HuH-7 (cell line): ENCODE measurements at regions not wholly inside any gene's neighbourhood (a gene's known extent, or its start where the extent isn't known, plus 50 kb on each side); places are given as distances from the start of the nearest gene placed in this dataset.

ENCODE experiments used
- DNase-seq: peaks from one replicate; pipeline ENCODE4 v3.0.0; 2011; ENCODE audit warnings: low spot score

GRCh38 chr4:119823891-119824290 is 195.3 kb upstream of the PDE5A start:
- no peak for DNase-seq

GRCh38 chr4:119823045-119823444 is 194.4 kb upstream of the PDE5A start:
- DNase-seq = no peak

- DNase-seq = no peak
These were observed 187.9 kb upstream of the PDE5A start for GRCh38 chr4:119816473-119816872.

GRCh38 chr4:119810001-119810400 is 181.4 kb upstream of the PDE5A start:
- no peak for DNase-seq

GRCh38 chr4:119804404-119804803 is 175.8 kb upstream of the PDE5A start:
- DNase-seq = no peak

- DNase-seq = no peak
These were observed 168.8 kb upstream of the PDE5A start for GRCh38 chr4:119797238-119797894.

GRCh38 chr4:119795986-119796578 is 167.5 kb upstream of the PDE5A start:
- DNase-seq = no peak

- DNase-seq = no peak
These were observed 166.1 kb upstream of the PDE5A start for GRCh38 chr4:119794681-119795080.

- no peak for DNase-seq
These were observed 165.5 kb upstream of the PDE5A start for GRCh38 chr4:119794113-119794512.

GRCh38 chr4:119788349-119789266 is 160.0 kb upstream of the PDE5A start:
- no peak for DNase-seq

GRCh38 chr4:119785963-119786362 is 157.4 kb upstream of the PDE5A start:
- DNase-seq = no peak

- no peak for DNase-seq
These were observed 154.8 kb upstream of the PDE5A start for GRCh38 chr4:119783189-119783983.

GRCh38 chr4:119781044-119781443 is 152.4 kb upstream of the PDE5A start:
- DNase-seq = no peak

- no peak for DNase-seq
These were observed 146.2 kb upstream of the PDE5A start for GRCh38 chr4:119774840-119775239.

GRCh38 chr4:119765951-119766350 is 137.3 kb upstream of the PDE5A start:
- no peak for DNase-seq

- no peak for DNase-seq
These were observed 136.9 kb upstream of the PDE5A start for GRCh38 chr4:119765469-119765868.

- DNase-seq = no peak
These were observed 134.8 kb upstream of the PDE5A start for GRCh38 chr4:119763386-119763785.

- DNase-seq = no peak
These were observed 127.0 kb upstream of the PDE5A start for GRCh38 chr4:119755599-119755998.

- no peak for DNase-seq
These were observed 124.3 kb upstream of the PDE5A start for GRCh38 chr4:119752936-119753335.

GRCh38 chr4:119750771-119751170 is 122.2 kb upstream of the PDE5A start:
- DNase-seq = no peak

GRCh38 chr4:119750048-119750447 is 121.4 kb upstream of the PDE5A start:
- no peak for DNase-seq

GRCh38 chr4:119748853-119749252 is 120.2 kb upstream of the PDE5A start:
- DNase-seq = no peak
